NCI-H2107 (cell line): ENCODE measurements at regions not wholly inside any gene's neighbourhood (a gene's known extent, or its start where the extent isn't known, plus 50 kb on each side); places are given as distances from the start of the nearest gene placed in this dataset.
"Not testable (repeated sequence)": the region's sequence is repeated elsewhere in the genome, so short reads cannot be mapped to it uniquely, and the experiment has no call there.

ENCODE experiments used
- DNase-seq: peaks from one replicate; lab custom pipeline; 2025; lab: John Stamatoyannopoulos, UW

- DNase-seq, result no peak
These were observed 425.0 kb downstream of the MID1IP1 start for GRCh38 chrX:39226251-39226650.

GRCh38 chrX:39227371-39227770 is 426.1 kb downstream of the MID1IP1 start:
- DNase-seq, result no peak

- DNase-seq, result no peak
These were observed 436.7 kb downstream of the MID1IP1 start for GRCh38 chrX:39238006-39238405.

GRCh38 chrX:39242187-39242586 is 440.9 kb downstream of the MID1IP1 start:
- DNase-seq, result peak; percentile 40

GRCh38 chrX:39244147-39244546 is 442.9 kb downstream of the MID1IP1 start:
- DNase-seq, result no peak

- DNase-seq, result no peak
These were observed 443.8 kb downstream of the MID1IP1 start for GRCh38 chrX:39245024-39245423.

GRCh38 chrX:39247536-39247935 is 446.3 kb downstream of the MID1IP1 start:
- DNase-seq, result no peak

- no peak for DNase-seq
These were observed 447.1 kb downstream of the MID1IP1 start for GRCh38 chrX:39248330-39248729.

GRCh38 chrX:39249999-39250398 is 448.7 kb downstream of the MID1IP1 start:
- no peak for DNase-seq

- DNase-seq, result no peak
These were observed 450.7 kb downstream of the MID1IP1 start for GRCh38 chrX:39251995-39252394.

- no peak for DNase-seq
These were observed 452.3 kb downstream of the MID1IP1 start for GRCh38 chrX:39253551-39253950.

GRCh38 chrX:39258331-39258730 is 457.1 kb downstream of the MID1IP1 start:
- no peak for DNase-seq

- no peak for DNase-seq
These were observed 459.7 kb downstream of the MID1IP1 start for GRCh38 chrX:39260965-39261364.

- DNase-seq, result no peak
These were observed 460.3 kb downstream of the MID1IP1 start for GRCh38 chrX:39261446-39262147.

- no peak for DNase-seq
These were observed 461.4 kb downstream of the MID1IP1 start for GRCh38 chrX:39262641-39263040.

- no peak for DNase-seq
These were observed 462.8 kb downstream of the MID1IP1 start for GRCh38 chrX:39264023-39264422.

GRCh38 chrX:39267176-39267575 is 465.9 kb downstream of the MID1IP1 start:
- DNase-seq, result no peak

- no peak for DNase-seq
These were observed 466.9 kb downstream of the MID1IP1 start for GRCh38 chrX:39268207-39268606.

- DNase-seq, result no peak
These were observed 474.3 kb downstream of the MID1IP1 start for GRCh38 chrX:39275500-39276068.

GRCh38 chrX:39277685-39278390 is 476.6 kb downstream of the MID1IP1 start:
- DNase-seq, result not testable (repeated sequence)

GRCh38 chrX:39283239-39283638 is 482.0 kb downstream of the MID1IP1 start:
- no peak for DNase-seq

- no peak for DNase-seq
These were observed 487.3 kb downstream of the MID1IP1 start for GRCh38 chrX:39288592-39288991.

- DNase-seq, result no peak
These were observed 488.6 kb downstream of the MID1IP1 start for GRCh38 chrX:39289827-39290226.
